Peyer's patch (tissue), 4 donors: ENCODE measurements at regions not wholly inside any gene's neighbourhood (a gene's known extent, or its start where the extent isn't known, plus 50 kb on each side); places are given as distances from the start of the nearest gene placed in this dataset.

Experiments
- POLR2A ChIP-seq, 2 donors: fragments of 450-650 bp; IDR thresholded peaks; one replicate each; pipeline ENCODE4 v1.5.1; 2017; ENCODE audit warnings: antibody characterized with exemption in 2 of 2, mild to moderate bottlenecking in 2 of 2, moderate library complexity in 2 of 2
- TF ChIP-seq, protein P1 (sequence below), 6 experiments: fragments of 450-650 bp in 4 of 6; fragments of 200-600 bp in 2 of 6; sonication (generic) in 1 of 6; IDR thresholded peaks; one replicate each; pipeline ENCODE4 v1.5.1; 2017 to 2019; ENCODE audit warnings: antibody characterized with exemption in 6 of 6, mild to moderate bottlenecking in 3 of 6, moderate library complexity in 1 of 6

DNA sequence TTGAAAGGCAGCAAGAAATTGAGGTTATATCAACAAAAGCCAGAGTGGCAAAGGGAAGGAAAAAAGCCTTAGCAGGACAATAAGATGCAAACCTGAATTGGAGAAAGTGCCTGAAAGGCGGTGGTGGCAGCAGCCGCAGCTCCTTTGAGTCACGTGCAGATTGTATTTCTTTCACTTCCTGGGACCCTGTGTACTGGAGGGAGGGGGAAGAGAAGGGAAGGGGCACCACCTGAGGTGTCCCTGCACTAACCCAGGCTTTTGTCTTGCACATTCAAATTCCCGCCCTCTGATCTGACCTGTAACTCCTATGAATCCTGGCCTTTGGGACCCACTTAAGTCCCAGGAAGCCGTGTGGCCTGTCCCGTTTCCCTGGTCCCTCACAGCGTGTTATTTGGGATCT is 326.1 kb upstream of the SKOR2 start:
- TF ChIP-seq POLR2A (IDR thresholded peaks at IDR 0.05): no peak
- TF ChIP-seq, protein P1, sequence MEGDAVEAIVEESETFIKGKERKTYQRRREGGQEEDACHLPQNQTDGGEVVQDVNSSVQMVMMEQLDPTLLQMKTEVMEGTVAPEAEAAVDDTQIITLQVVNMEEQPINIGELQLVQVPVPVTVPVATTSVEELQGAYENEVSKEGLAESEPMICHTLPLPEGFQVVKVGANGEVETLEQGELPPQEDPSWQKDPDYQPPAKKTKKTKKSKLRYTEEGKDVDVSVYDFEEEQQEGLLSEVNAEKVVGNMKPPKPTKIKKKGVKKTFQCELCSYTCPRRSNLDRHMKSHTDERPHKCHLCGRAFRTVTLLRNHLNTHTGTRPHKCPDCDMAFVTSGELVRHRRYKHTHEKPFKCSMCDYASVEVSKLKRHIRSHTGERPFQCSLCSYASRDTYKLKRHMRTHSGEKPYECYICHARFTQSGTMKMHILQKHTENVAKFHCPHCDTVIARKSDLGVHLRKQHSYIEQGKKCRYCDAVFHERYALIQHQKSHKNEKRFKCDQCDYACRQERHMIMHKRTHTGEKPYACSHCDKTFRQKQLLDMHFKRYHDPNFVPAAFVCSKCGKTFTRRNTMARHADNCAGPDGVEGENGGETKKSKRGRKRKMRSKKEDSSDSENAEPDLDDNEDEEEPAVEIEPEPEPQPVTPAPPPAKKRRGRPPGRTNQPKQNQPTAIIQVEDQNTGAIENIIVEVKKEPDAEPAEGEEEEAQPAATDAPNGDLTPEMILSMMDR (IDR thresholded peaks at IDR 0.05): no peak
